ENCODE measurements at regions not wholly inside any gene's neighbourhood (a gene's known extent, or its start where the extent isn't known, plus 50 kb on each side); places are given as distances from the start of the nearest gene placed in this dataset.

DNA sequence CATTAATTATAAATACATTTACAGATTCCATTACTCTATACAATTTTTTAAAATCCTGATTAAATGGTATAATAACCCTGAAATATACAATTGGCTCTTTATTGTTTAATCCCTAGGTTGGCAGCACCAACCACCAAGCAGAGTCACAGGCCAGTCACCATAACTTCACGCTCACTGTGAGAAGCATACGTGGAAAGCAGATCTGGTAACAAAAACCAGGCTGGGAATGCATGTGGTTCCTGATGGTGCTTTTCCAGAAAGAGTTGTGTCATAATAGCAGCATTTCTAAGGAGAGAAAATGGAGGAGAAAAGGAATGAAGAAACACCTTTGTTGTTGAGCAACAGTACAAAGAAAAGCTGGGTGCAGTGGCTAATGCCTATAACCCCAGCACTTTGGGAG lies 66.1 kb downstream of the SIX6 start (continued):
- no peak for TF ChIP-seq ZEB2 (IDR thresholded peaks at IDR 0.05)
- TF ChIP-seq RAD51 (IDR thresholded peaks at IDR 0.05; ENCODE audit: borderline replicate concordance, low read depth): no peak
- no peak for TF ChIP-seq ZNF699 (CRISPR knock-in tag; IDR thresholded peaks at IDR 0.05; ENCODE audit: insufficient replicate concordance)

DNA sequence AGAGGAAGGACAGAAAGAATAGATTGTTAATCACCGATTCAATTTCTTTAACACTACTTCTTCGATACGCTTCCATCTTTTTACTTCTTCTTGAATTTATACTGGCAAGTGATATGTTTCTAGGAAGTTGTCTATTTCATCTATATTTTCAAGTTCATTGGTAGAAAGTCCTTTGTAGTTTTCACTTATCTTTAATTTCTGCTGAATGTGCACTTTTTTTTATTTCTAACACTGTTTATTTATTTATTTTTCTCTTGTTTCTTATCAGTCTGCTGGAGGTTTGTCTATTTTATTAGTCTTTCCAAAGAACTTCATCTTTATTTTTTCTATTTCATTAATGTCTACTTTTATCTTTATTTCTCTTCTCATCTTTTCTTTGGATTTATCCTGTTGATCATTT lies 63.6 kb downstream of the SIX1 start:
- H3K9me3 ChIP-seq (replicated peaks; ENCODE audit: control insufficient read depth, insufficient read depth, low read depth, low read length): no peaks in the 10 kb centered on the region
- no peaks in the 10 kb centered on the region for H4K20me1 ChIP-seq (replicated peaks; ENCODE audit: control insufficient read depth, insufficient read depth, low read length)
- no peak for ATAC-seq
- H3K9me1 ChIP-seq (ENCODE audit: control insufficient read depth, insufficient read depth, low read length): no peaks in the 10 kb centered on the region
- no peak for DNase-seq (ENCODE audit: extremely low read depth in 1 of 4, low spot score in 3 of 4)
- no peaks in the 10 kb centered on the region for H3K36me3 ChIP-seq (ENCODE audit: control insufficient read depth, insufficient read depth, low read length)
- FAIRE-seq: no peak
- intact Hi-C loops (cut with micrococcal nuclease) (no loop called here), in situ Hi-C loops (cut with MboI) (no loop called here)
- no TSS peak for BruUV-seq (replicated peaks)
- WGBS (ENCODE audit: insufficient coverage, low coverage, missing lambda C conversion rate): 10% methylated on average over 3 of the region's 3 CpGs
- H3K9ac ChIP-seq (ENCODE audit: insufficient read depth in 1 of 2, low read depth in 2 of 2, low read length in 2 of 2): no peak overlapping the region
- ChIA-PET POLR2A (no interaction called here), CTCF (ENCODE audit: low intra/inter-chr PET ratio) (no interaction called here)
- H3K4me2 ChIP-seq (ENCODE audit: insufficient read depth, low read length): no peak overlapping the region
- no peaks in the 10 kb centered on the region for H3K79me2 ChIP-seq (ENCODE audit: control insufficient read depth, insufficient read depth, low read length)
- H3K27ac ChIP-seq (ENCODE audit: extremely low read depth, low read depth, low read length): no peak overlapping the region
- no peak overlapping the region for H3K4me3 ChIP-seq
- H3K27me3 ChIP-seq (ENCODE audit: control insufficient read depth in 2 of 2, insufficient read depth in 2 of 2, low read length in 2 of 2): no peaks in the 10 kb centered on the region
- H3K4me1 ChIP-seq (replicated peaks in 1 of 2; ENCODE audit: control insufficient read depth in 2 of 2, insufficient read depth in 2 of 2, low read length in 2 of 2): no peaks in the 10 kb centered on the region
- H2AFZ ChIP-seq (ENCODE audit: low read depth, low read length): no peak overlapping the region
- TF ChIP-seq ZNF586 (CRISPR knock-in tag; conservative IDR thresholded peaks at IDR 0.05) (no peak), DMBX1 (CRISPR knock-in tag; IDR thresholded peaks at IDR 0.05; ENCODE audit: borderline replicate concordance) (no peak), NFIX (CRISPR knock-in tag; IDR thresholded peaks at IDR 0.05; ENCODE audit: low read depth) (no peak), NCOA1 (IDR thresholded peaks at IDR 0.05; ENCODE audit: low read depth) (no peak), ZNF785 (CRISPR knock-in tag; IDR thresholded peaks at IDR 0.05) (no peak), WHSC1 (IDR thresholded peaks at IDR 0.05; ENCODE audit: low read length) (no peak), MAFF (IDR thresholded peaks at IDR 0.05; ENCODE audit: low read length) (peak; percentile 83), ZNF316 (IDR thresholded peaks at IDR 0.05) (peak; percentile 97), KLF10 (CRISPR knock-in tag; IDR thresholded peaks at IDR 0.05) (no peak), SMARCB1 (IDR thresholded peaks at IDR 0.05; ENCODE audit: insufficient read length, low read depth) (no peak), MTA3 (IDR thresholded peaks at IDR 0.05; ENCODE audit: borderline replicate concordance) (no peak), ZNF445 (CRISPR knock-in tag; IDR thresholded peaks at IDR 0.05; ENCODE audit: low read depth) (no peak)
- TF ChIP-seq, protein P1, sequence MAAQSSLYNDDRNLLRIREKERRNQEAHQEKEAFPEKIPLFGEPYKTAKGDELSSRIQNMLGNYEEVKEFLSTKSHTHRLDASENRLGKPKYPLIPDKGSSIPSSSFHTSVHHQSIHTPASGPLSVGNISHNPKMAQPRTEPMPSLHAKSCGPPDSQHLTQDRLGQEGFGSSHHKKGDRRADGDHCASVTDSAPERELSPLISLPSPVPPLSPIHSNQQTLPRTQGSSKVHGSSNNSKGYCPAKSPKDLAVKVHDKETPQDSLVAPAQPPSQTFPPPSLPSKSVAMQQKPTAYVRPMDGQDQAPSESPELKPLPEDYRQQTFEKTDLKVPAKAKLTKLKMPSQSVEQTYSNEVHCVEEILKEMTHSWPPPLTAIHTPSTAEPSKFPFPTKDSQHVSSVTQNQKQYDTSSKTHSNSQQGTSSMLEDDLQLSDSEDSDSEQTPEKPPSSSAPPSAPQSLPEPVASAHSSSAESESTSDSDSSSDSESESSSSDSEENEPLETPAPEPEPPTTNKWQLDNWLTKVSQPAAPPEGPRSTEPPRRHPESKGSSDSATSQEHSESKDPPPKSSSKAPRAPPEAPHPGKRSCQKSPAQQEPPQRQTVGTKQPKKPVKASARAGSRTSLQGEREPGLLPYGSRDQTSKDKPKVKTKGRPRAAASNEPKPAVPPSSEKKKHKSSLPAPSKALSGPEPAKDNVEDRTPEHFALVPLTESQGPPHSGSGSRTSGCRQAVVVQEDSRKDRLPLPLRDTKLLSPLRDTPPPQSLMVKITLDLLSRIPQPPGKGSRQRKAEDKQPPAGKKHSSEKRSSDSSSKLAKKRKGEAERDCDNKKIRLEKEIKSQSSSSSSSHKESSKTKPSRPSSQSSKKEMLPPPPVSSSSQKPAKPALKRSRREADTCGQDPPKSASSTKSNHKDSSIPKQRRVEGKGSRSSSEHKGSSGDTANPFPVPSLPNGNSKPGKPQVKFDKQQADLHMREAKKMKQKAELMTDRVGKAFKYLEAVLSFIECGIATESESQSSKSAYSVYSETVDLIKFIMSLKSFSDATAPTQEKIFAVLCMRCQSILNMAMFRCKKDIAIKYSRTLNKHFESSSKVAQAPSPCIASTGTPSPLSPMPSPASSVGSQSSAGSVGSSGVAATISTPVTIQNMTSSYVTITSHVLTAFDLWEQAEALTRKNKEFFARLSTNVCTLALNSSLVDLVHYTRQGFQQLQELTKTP (IDR thresholded peaks at IDR 0.05; ENCODE audit: low read depth in 1 of 2, partially characterized antibody in 2 of 2): no peak
- TF ChIP-seq, protein P2, sequence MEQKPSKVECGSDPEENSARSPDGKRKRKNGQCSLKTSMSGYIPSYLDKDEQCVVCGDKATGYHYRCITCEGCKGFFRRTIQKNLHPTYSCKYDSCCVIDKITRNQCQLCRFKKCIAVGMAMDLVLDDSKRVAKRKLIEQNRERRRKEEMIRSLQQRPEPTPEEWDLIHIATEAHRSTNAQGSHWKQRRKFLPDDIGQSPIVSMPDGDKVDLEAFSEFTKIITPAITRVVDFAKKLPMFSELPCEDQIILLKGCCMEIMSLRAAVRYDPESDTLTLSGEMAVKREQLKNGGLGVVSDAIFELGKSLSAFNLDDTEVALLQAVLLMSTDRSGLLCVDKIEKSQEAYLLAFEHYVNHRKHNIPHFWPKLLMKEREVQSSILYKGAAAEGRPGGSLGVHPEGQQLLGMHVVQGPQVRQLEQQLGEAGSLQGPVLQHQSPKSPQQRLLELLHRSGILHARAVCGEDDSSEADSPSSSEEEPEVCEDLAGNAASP (IDR thresholded peaks at IDR 0.05): no peak
- TF ChIP-seq, protein P3, sequence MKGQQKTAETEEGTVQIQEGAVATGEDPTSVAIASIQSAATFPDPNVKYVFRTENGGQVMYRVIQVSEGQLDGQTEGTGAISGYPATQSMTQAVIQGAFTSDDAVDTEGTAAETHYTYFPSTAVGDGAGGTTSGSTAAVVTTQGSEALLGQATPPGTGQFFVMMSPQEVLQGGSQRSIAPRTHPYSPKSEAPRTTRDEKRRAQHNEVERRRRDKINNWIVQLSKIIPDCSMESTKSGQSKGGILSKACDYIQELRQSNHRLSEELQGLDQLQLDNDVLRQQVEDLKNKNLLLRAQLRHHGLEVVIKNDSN (CRISPR knock-in tag; IDR thresholded peaks at IDR 0.05): no peak

Measured in K562 (cell line).